SK-N-SH treated with all-trans-retinoic acid at 6 μM for 48 hours (cell line): ENCODE measurements at regions not wholly inside any gene's neighbourhood (a gene's known extent, or its start where the extent isn't known, plus 50 kb on each side); places are given as distances from the start of the nearest gene placed in this dataset.

Experiments
- ATAC-seq: fragments of 200-7000 bp; cut with Tn5 transposase; 3 replicates; pipeline ENCODE4 v1.9.1; 2020; ENCODE audit warnings: mild to moderate bottlenecking, moderate library complexity
- ARNTL ChIP-seq: fragments of 450-650 bp; formaldehyde crosslinking; IDR thresholded peaks from 2 replicates; pipeline ENCODE4 v1.5.0; 2020; ENCODE audit warnings: low read depth, mild to moderate bottlenecking, moderate library complexity, borderline replicate concordance
- BACH2 ChIP-seq: fragments of 250-450 bp; sonication (Bioruptor Pico); IDR thresholded peaks from 2 replicates; pipeline ENCODE4 v1.9.0; 2021; ENCODE audit warnings: mild to moderate bottlenecking, borderline replicate concordance
- CSDC2 ChIP-seq: fragments of 250-450 bp; sonication (Bioruptor Pico); IDR thresholded peaks from 2 replicates; pipeline ENCODE4 v1.5.0; 2020; ENCODE audit warnings: mild to moderate bottlenecking, moderate library complexity
- GLIS3 ChIP-seq: fragments of 250-450 bp; sonication (Bioruptor Pico); IDR thresholded peaks from 2 replicates; pipeline ENCODE4 v1.5.0; 2020; ENCODE audit warnings: mild to moderate bottlenecking, moderate library complexity
- ISL1 ChIP-seq: fragments of 250-450 bp; sonication (Bioruptor Pico); IDR thresholded peaks from 2 replicates; pipeline ENCODE4 v2.1.2; 2022; ENCODE audit warnings: mild to moderate bottlenecking, moderate library complexity
- OSR1 ChIP-seq: fragments of 250-450 bp; sonication (Bioruptor Pico); IDR thresholded peaks from 2 replicates; pipeline ENCODE4 v1.8.0; 2022; ENCODE audit warnings: moderate library complexity, mild to moderate bottlenecking, inconsistent platforms
- PPARA ChIP-seq: fragments of 250-450 bp; sonication (Bioruptor Pico); IDR thresholded peaks from 2 replicates; pipeline ENCODE4 v1.5.0; 2020; ENCODE audit warnings: mild to moderate bottlenecking, borderline replicate concordance
- RARB ChIP-seq: fragments of 250-450 bp; sonication (Bioruptor Pico); IDR thresholded peaks from 2 replicates; pipeline ENCODE4 v1.8.0; 2021; ENCODE audit warnings: mild to moderate bottlenecking, moderate library complexity
- SNAI2 ChIP-seq: fragments of 250-450 bp; sonication (Bioruptor Pico); IDR thresholded peaks from 2 replicates; pipeline ENCODE4 v1.5.0; 2020; ENCODE audit warnings: mild to moderate bottlenecking, moderate library complexity
- TCF4 ChIP-seq: fragments of 250-450 bp; sonication (Bioruptor Pico); IDR thresholded peaks from 2 replicates; pipeline ENCODE4 v1.8.0; 2021; ENCODE audit warnings: mild to moderate bottlenecking, moderate library complexity, borderline replicate concordance
- ZC3H10 ChIP-seq: fragments of 250-450 bp; sonication (Bioruptor Pico); IDR thresholded peaks from 2 replicates; pipeline ENCODE4 v1.5.1; 2021; ENCODE audit warnings: mild to moderate bottlenecking, moderate library complexity
- ZFP3 ChIP-seq: fragments of 250-450 bp; sonication (Bioruptor Pico); IDR thresholded peaks from 2 replicates; pipeline ENCODE4 v1.5.0; 2020; ENCODE audit warnings: mild to moderate bottlenecking, moderate library complexity
- ZFP30 ChIP-seq: fragments of 450-650 bp; formaldehyde crosslinking; IDR thresholded peaks from 2 replicates; pipeline ENCODE4 v1.5.0; 2022; ENCODE audit warnings: mild to moderate bottlenecking, moderate library complexity
- ZNF565 ChIP-seq: fragments of 450-650 bp; formaldehyde crosslinking; conservative IDR thresholded peaks from 2 replicates; pipeline ENCODE4 v1.5.0; 2020; ENCODE audit warnings: low read depth, mild to moderate bottlenecking, moderate library complexity
- ZNF70 ChIP-seq: fragments of 450-650 bp; formaldehyde crosslinking; IDR thresholded peaks from 2 replicates; pipeline ENCODE4 v1.5.0; 2020; ENCODE audit warnings: mild to moderate bottlenecking, moderate library complexity
- TF ChIP-seq, protein P1 (sequence below): fragments of 250-450 bp; sonication (Bioruptor Pico); IDR thresholded peaks from 2 replicates; pipeline ENCODE4 v1.5.1; 2020; ENCODE audit warnings: low read depth, mild to moderate bottlenecking, moderate library complexity
- TF ChIP-seq, protein P2 (sequence below): fragments of 250-450 bp; sonication (Bioruptor Pico); IDR thresholded peaks from 2 replicates; pipeline ENCODE4 v1.5.1; 2021; ENCODE audit warnings: mild to moderate bottlenecking, moderate library complexity
- TF ChIP-seq, protein P3 (sequence below): fragments of 250-450 bp; sonication (Bioruptor Pico); IDR thresholded peaks from 2 replicates; pipeline ENCODE4 v1.5.0; 2020; ENCODE audit warnings: mild to moderate bottlenecking, moderate library complexity
- TF ChIP-seq, protein P4 (sequence below): fragments of 250-450 bp; sonication (Bioruptor Pico); IDR thresholded peaks from 2 replicates; pipeline ENCODE4 v1.8.0; 2020; ENCODE audit warnings: mild to moderate bottlenecking, moderate library complexity, borderline replicate concordance
- TF ChIP-seq, protein P5 (sequence below): fragments of 250-450 bp; sonication (Bioruptor Pico); IDR thresholded peaks from 2 replicates; pipeline ENCODE4 v1.8.0; 2021; ENCODE audit warnings: low read depth, mild to moderate bottlenecking, moderate library complexity, borderline replicate concordance

DNA sequence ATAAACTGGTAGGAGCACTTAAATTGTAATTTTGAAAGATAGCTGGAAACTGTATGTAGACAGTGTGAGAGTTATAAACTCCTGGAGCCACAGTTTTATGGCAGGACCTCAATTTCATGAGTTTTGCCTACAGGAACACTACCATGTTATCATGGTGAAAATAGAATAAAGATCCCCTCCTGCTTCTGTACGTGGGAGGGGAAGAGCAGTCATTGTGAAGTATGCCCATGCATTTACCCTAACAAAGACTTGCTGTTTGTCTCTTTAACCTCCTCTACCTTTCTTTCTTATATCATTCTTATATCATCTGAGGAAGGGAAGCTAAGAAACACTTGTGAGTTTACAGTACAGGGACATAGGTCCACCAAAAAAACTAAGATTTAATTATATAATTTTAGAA is 327.0 kb downstream of the PCDH10 start:
- ATAC-seq: no peak
- TF ChIP-seq GLIS3 (CRISPR knock-in tag): no peak
- no peak for TF ChIP-seq ZNF70 (CRISPR knock-in tag)
- TF ChIP-seq ISL1: no peak
- no peak for TF ChIP-seq BACH2 (CRISPR knock-in tag)
- no peak for TF ChIP-seq CSDC2 (CRISPR knock-in tag)
- TF ChIP-seq, protein P1, sequence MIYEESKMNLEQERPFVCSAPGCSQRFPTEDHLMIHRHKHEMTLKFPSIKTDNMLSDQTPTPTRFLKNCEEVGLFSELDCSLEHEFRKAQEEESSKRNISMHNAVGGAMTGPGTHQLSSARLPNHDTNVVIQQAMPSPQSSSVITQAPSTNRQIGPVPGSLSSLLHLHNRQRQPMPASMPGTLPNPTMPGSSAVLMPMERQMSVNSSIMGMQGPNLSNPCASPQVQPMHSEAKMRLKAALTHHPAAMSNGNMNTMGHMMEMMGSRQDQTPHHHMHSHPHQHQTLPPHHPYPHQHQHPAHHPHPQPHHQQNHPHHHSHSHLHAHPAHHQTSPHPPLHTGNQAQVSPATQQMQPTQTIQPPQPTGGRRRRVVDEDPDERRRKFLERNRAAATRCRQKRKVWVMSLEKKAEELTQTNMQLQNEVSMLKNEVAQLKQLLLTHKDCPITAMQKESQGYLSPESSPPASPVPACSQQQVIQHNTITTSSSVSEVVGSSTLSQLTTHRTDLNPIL: no peak
- no peak for TF ChIP-seq TCF4
- TF ChIP-seq ZNF565 (CRISPR knock-in tag): no peak
- no peak for TF ChIP-seq SNAI2
- TF ChIP-seq, protein P2, sequence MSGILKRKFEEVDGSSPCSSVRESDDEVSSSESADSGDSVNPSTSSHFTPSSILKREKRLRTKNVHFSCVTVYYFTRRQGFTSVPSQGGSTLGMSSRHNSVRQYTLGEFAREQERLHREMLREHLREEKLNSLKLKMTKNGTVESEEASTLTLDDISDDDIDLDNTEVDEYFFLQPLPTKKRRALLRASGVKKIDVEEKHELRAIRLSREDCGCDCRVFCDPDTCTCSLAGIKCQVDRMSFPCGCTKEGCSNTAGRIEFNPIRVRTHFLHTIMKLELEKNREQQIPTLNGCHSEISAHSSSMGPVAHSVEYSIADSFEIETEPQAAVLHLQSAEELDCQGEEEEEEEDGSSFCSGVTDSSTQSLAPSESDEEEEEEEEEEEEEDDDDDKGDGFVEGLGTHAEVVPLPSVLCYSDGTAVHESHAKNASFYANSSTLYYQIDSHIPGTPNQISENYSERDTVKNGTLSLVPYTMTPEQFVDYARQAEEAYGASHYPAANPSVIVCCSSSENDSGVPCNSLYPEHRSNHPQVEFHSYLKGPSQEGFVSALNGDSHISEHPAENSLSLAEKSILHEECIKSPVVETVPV (CRISPR knock-in tag): no peak
- TF ChIP-seq RARB: no peak
- TF ChIP-seq, protein P3, sequence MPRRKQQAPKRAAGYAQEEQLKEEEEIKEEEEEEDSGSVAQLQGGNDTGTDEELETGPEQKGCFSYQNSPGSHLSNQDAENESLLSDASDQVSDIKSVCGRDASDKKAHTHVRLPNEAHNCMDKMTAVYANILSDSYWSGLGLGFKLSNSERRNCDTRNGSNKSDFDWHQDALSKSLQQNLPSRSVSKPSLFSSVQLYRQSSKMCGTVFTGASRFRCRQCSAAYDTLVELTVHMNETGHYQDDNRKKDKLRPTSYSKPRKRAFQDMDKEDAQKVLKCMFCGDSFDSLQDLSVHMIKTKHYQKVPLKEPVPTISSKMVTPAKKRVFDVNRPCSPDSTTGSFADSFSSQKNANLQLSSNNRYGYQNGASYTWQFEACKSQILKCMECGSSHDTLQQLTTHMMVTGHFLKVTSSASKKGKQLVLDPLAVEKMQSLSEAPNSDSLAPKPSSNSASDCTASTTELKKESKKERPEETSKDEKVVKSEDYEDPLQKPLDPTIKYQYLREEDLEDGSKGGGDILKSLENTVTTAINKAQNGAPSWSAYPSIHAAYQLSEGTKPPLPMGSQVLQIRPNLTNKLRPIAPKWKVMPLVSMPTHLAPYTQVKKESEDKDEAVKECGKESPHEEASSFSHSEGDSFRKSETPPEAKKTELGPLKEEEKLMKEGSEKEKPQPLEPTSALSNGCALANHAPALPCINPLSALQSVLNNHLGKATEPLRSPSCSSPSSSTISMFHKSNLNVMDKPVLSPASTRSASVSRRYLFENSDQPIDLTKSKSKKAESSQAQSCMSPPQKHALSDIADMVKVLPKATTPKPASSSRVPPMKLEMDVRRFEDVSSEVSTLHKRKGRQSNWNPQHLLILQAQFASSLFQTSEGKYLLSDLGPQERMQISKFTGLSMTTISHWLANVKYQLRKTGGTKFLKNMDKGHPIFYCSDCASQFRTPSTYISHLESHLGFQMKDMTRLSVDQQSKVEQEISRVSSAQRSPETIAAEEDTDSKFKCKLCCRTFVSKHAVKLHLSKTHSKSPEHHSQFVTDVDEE: no peak
- TF ChIP-seq OSR1: no peak
- TF ChIP-seq, protein P4, sequence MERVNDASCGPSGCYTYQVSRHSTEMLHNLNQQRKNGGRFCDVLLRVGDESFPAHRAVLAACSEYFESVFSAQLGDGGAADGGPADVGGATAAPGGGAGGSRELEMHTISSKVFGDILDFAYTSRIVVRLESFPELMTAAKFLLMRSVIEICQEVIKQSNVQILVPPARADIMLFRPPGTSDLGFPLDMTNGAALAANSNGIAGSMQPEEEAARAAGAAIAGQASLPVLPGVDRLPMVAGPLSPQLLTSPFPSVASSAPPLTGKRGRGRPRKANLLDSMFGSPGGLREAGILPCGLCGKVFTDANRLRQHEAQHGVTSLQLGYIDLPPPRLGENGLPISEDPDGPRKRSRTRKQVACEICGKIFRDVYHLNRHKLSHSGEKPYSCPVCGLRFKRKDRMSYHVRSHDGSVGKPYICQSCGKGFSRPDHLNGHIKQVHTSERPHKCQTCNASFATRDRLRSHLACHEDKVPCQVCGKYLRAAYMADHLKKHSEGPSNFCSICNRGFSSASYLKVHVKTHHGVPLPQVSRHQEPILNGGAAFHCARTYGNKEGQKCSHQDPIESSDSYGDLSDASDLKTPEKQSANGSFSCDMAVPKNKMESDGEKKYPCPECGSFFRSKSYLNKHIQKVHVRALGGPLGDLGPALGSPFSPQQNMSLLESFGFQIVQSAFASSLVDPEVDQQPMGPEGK (CRISPR knock-in tag): no peak
- TF ChIP-seq ZFP3 (CRISPR knock-in tag): no peak
- TF ChIP-seq ARNTL: no peak
- TF ChIP-seq ZFP30 (CRISPR knock-in tag): no peak
- TF ChIP-seq ZC3H10 (CRISPR knock-in tag): no peak
- no peak for TF ChIP-seq PPARA (CRISPR knock-in tag)
- TF ChIP-seq, protein P5, sequence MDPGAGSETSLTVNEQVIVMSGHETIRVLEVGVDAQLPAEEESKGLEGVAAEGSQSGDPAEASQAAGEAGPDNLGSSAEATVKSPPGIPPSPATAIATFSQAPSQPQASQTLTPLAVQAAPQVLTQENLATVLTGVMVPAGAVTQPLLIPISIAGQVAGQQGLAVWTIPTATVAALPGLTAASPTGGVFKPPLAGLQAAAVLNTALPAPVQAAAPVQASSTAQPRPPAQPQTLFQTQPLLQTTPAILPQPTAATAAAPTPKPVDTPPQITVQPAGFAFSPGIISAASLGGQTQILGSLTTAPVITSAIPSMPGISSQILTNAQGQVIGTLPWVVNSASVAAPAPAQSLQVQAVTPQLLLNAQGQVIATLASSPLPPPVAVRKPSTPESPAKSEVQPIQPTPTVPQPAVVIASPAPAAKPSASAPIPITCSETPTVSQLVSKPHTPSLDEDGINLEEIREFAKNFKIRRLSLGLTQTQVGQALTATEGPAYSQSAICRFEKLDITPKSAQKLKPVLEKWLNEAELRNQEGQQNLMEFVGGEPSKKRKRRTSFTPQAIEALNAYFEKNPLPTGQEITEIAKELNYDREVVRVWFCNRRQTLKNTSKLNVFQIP (CRISPR knock-in tag): no peak
- TF ChIP-seq, all 23 proteins: peak for 0

DNA sequence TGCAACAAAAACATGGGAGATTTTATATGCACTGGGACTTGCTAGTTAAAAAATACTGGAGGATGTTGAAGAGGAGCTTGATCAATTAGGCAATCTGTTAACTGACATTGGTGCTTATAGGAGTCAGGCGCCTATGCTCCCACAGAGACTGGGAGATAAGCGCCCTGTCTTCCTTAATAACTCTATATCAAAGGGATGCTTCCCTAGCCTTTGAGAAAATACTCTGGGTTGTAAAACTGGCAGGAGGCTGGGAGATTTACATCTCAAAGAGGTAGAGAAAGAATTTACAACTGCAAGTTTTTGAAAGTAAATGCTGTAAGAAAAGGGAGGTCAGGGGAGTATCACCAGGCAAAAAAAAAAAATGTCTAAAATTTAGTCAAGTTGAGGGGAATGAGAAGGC is 325.4 kb downstream of the PCDH10 start:
- TF ChIP-seq TCF4 (no peak), BACH2 (CRISPR knock-in tag) (no peak), RARB (no peak), ISL1 (no peak), ZC3H10 (CRISPR knock-in tag) (no peak), PPARA (CRISPR knock-in tag) (no peak), GLIS3 (CRISPR knock-in tag) (no peak)
- TF ChIP-seq, protein P2 (CRISPR knock-in tag): no peak
- TF ChIP-seq, protein P4 (CRISPR knock-in tag): no peak
- TF ChIP-seq, protein P1: no peak

More for the DNA sequence above, 325.4 kb downstream of the PCDH10 start:
- ATAC-seq: no peak
